Prostate gland (tissue), 2 donors: ENCODE measurements at regions not wholly inside any gene's neighbourhood (a gene's known extent, or its start where the extent isn't known, plus 50 kb on each side); places are given as distances from the start of the nearest gene placed in this dataset.

Experiments used
- POLR2A ChIP-seq: fragments of 450-650 bp; IDR thresholded peaks from one replicate; pipeline ENCODE4 v1.6.1; 2016; ENCODE audit warnings: antibody characterized with exemption, mild to moderate bottlenecking
- TF ChIP-seq, protein P1 (sequence below), 4 experiments: fragments of 200-600 bp in 2 of 4; fragments of 450-650 bp in 2 of 4; sonication (generic) in 2 of 4; IDR thresholded peaks; 1 replicate in 3 of 4; 2 replicates in 1 of 4; pipeline ENCODE4 v1.5.1; 2016 to 2019; ENCODE audit warnings: antibody characterized with exemption in 4 of 4, mild to moderate bottlenecking in 2 of 4, moderate library complexity in 2 of 4

DNA sequence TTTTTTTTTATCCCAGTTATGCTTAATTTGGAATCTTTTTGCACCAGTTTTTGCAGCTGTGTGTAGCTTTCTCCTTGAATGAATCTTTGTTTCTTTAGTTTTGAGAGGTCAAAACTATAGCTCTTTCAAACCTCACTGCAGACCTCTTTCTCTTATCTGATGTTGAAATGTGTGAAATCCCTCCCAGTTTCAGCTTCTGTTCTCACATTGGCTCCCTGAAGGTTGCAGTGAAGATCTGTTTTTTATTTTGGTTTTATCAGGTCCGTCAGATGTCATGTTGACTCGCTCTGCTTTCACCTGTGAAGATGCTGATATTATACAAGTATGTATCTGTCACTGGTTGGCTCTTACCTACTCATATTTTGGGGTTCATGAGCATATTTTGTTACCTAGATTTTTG, 372.0 kb downstream of the RFC3 start:
- TF ChIP-seq, protein P1, sequence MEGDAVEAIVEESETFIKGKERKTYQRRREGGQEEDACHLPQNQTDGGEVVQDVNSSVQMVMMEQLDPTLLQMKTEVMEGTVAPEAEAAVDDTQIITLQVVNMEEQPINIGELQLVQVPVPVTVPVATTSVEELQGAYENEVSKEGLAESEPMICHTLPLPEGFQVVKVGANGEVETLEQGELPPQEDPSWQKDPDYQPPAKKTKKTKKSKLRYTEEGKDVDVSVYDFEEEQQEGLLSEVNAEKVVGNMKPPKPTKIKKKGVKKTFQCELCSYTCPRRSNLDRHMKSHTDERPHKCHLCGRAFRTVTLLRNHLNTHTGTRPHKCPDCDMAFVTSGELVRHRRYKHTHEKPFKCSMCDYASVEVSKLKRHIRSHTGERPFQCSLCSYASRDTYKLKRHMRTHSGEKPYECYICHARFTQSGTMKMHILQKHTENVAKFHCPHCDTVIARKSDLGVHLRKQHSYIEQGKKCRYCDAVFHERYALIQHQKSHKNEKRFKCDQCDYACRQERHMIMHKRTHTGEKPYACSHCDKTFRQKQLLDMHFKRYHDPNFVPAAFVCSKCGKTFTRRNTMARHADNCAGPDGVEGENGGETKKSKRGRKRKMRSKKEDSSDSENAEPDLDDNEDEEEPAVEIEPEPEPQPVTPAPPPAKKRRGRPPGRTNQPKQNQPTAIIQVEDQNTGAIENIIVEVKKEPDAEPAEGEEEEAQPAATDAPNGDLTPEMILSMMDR (IDR thresholded peaks at IDR 0.05): no peak
- no peak for TF ChIP-seq POLR2A
